ENCODE measurements at regions not wholly inside any gene's neighbourhood (a gene's known extent, or its start where the extent isn't known, plus 50 kb on each side); places are given as distances from the start of the nearest gene placed in this dataset.
A peak's percentile ranks its signal among the peaks of the same experiment; 100 is the strongest.
"Not testable (repeated sequence)": the region's sequence is repeated elsewhere in the genome, so short reads cannot be mapped to it uniquely, and the experiment has no call there.

- Mint-ChIP-seq H3K4me3 (no peak overlapping the region), H3K27me3 (ENCODE audit: insufficient read depth) (peaks cover 8% of the 10 kb centered on the region), H3K27ac (no peak overlapping the region), H3K36me3 (ENCODE audit: low read depth) (no peaks in the 10 kb centered on the region), H3K4me1 (ENCODE audit: low read depth) (no peaks in the 10 kb centered on the region), H3K9me3 (no peaks in the 10 kb centered on the region)
- no peak for DNase-seq
- no peak for TF ChIP-seq CTCF (IDR thresholded peaks at IDR 0.05)
Measured at GRCh38 chr11:100600941-100601340, 86.1 kb upstream of the ARHGAP42 start.

GRCh38 chr11:100602716-100603115 lies 84.4 kb upstream of the ARHGAP42 start:
- Mint-ChIP-seq H3K27me3 (ENCODE audit: insufficient read depth) (0 out of 2 replicates have a peak, but pooled peaks cover 1% of the 10 kb centered on the region), H3K36me3 (ENCODE audit: low read depth) (no peaks in the 10 kb centered on the region), H3K27ac (no peak overlapping the region), H3K4me1 (ENCODE audit: low read depth) (no peaks in the 10 kb centered on the region), H3K4me3 (no peak overlapping the region), H3K9me3 (no peaks in the 10 kb centered on the region)
- TF ChIP-seq CTCF (IDR thresholded peaks at IDR 0.05), result no peak
- DNase-seq, result no peak

- not testable (repeated sequence) for H3K9me3 Mint-ChIP-seq; H3K27me3 Mint-ChIP-seq (ENCODE audit: insufficient read depth); H3K27ac Mint-ChIP-seq; H3K36me3 Mint-ChIP-seq (ENCODE audit: low read depth); H3K4me1 Mint-ChIP-seq (ENCODE audit: low read depth); H3K4me3 Mint-ChIP-seq; DNase-seq
Measured at GRCh38 chr11:100607761-100608160, 79.3 kb upstream of the ARHGAP42 start.

GRCh38 chr11:100612766-100613165 lies 74.3 kb upstream of the ARHGAP42 start:
- Mint-ChIP-seq H3K27me3 (ENCODE audit: insufficient read depth) (no peaks in the 10 kb centered on the region; the same call in 1 of the 2 replicates), H3K27ac (no peak overlapping the region), H3K4me3 (peak overlapping the region; percentile 14; the same call in 1 of the 2 replicates), H3K36me3 (ENCODE audit: low read depth) (no peaks in the 10 kb centered on the region), H3K9me3 (no peaks in the 10 kb centered on the region), H3K4me1 (ENCODE audit: low read depth) (peaks cover 7% of the 10 kb centered on the region)
- TF ChIP-seq CTCF (IDR thresholded peaks at IDR 0.05), result no peak
- no peak for DNase-seq

- no peak overlapping the region; the same call in 1 of the 2 replicates for H3K27ac Mint-ChIP-seq
- DNase-seq, result no peak
- H3K9me3 Mint-ChIP-seq, result peaks cover 18% of the 10 kb centered on the region
- H3K4me1 Mint-ChIP-seq (ENCODE audit: low read depth), result peaks cover 16% of the 10 kb centered on the region
- TF ChIP-seq CTCF (IDR thresholded peaks at IDR 0.05), result no peak
- H3K36me3 Mint-ChIP-seq (ENCODE audit: low read depth), result peaks cover 13% of the 10 kb centered on the region
- no peaks in the 10 kb centered on the region; the same call in 1 of the 2 replicates for H3K27me3 Mint-ChIP-seq (ENCODE audit: insufficient read depth)
- H3K4me3 Mint-ChIP-seq, result no peak overlapping the region
Measured at GRCh38 chr11:100618914-100619313, 68.2 kb upstream of the ARHGAP42 start.

- TF ChIP-seq CTCF (IDR thresholded peaks at IDR 0.05), result no peak
- H3K4me3 Mint-ChIP-seq, result no peak overlapping the region
- no peaks in the 10 kb centered on the region; the same call in 1 of the 2 replicates for H3K27me3 Mint-ChIP-seq (ENCODE audit: insufficient read depth)
- H3K9me3 Mint-ChIP-seq, result peaks cover 21% of the 10 kb centered on the region
- peaks cover 20% of the 10 kb centered on the region for H3K4me1 Mint-ChIP-seq (ENCODE audit: low read depth)
- H3K27ac Mint-ChIP-seq, result peak overlapping the region; percentile 5; the same call in 1 of the 2 replicates
- no peak for DNase-seq
- H3K36me3 Mint-ChIP-seq (ENCODE audit: low read depth), result peaks cover 13% of the 10 kb centered on the region
Measured at GRCh38 chr11:100619484-100619883, 67.6 kb upstream of the ARHGAP42 start.

Data from HFFc6 (cell line).